ENCODE measurements at regions not wholly inside any gene's neighbourhood (a gene's known extent, or its start where the extent isn't known, plus 50 kb on each side); places are given as distances from the start of the nearest gene placed in this dataset.

DNA sequence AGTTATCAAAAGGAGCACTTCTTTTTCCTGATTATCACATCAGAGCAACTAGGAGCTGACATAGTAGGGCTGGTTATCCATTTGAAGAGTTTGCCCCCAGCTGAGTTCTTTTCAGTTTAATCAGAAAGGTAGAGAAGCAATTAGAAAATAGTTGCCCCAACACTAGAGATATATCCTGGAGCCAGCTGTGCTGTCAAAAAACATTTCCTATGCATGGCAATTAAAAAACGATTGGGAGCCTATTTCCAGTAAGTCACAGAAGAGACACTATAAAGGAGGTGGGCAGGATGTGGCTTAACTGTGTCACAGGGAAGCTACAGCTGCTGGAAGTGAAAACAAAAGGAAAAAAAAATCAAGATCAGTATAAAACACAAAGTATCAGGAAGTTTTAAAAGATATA is 155.7 kb upstream of the SLITRK1 start:
- DNase-seq, result no peak

DNA sequence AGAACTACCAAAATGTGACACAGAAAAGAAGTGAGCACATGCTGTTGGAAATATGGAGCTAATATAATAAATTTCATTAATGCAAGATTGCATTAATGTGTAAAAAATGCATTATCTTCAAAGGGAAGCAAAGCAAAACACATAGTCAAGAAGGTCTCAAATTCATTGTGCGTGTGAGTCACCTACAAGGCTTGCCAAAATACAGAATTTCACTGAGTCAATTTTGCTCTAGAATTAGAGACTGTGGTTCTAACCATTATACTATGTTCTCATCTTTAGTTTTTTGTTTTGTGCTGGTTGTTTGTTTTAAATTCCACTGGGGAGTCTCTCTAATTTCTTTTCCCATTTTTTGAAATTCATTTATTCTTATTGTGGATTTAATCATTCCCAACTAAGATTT is 149.8 kb upstream of the SLITRK1 start:
- DNase-seq, result no peak

DNA sequence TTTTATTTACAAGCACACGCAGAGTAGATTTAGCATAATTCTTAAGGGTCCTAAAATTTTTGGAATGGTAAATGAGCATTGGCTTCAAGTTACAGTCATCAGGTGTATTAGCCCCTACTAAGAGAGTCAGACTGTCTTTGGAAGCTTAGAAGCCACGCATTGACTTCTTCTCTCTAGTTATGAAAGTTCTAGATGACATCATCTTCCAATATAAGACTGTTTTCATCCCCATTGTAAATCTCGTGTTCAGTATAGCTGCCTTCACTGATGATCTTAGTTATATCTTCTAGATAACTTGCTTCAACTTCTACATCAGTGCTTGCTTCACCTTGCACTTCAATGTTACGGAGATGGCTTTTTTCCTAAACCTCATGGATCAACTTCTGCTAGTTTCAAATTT is 148.8 kb upstream of the SLITRK1 start:
- DNase-seq, result no peak

DNA sequence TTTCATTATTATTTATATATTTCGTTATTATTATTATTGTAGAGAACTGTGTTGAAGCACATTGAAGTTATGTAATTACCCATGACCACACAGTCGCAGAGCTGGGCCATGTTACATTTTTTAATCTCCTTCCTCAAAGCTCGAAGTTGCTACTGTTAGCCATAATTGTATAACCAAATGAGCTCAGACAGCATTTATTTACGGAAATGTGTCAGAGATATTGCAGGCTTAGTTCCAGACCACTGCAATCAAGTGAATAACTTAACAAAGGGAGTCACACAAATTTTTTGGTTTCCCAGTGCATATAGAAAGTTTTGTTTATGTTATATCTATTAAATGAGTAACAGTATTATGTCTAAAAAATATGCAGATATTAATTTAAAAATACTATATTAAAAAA is 147.1 kb upstream of the SLITRK1 start:
- DNase-seq, result no peak

DNA sequence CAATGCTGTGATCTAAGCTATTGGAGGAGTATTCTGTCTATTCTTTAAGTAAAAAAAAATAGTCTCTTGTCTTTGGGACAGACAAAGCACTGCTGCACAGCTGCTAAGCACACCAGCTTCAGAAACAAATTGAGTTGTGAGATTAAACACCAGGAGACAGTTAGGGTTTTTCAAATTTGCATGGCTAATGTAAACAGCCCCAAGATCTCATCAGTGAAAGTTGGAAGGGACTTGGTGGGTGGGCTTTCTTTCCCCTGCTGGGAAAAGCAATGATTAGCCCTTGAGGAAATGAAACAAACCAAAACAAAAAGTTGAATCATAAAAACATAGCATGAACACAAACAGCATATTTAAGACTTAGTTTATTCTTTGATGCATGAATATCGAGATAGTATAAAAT is 143.6 kb upstream of the SLITRK1 start:
- DNase-seq, result peak; percentile 3

DNA sequence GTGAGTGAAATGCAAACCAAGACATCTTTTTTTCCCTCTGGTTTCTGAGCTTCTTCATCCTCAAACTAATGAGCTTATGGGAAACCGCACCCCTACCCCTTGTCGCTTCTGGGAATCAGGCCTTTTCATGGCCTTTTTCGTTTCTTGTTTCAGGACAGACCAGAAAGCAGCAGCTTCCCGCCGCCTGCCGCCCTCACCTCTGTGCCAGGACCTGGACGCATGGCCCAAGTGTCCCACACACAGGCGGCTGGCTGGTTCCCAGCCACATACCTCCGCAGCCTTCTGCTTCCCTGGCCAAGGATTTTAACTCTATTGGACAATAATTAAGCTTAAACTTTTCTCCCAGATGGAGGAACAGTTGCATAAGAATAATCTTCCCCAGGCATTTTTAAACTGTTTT is 114.1 kb upstream of the SLITRK1 start:
- DNase-seq, result no peak

DNA sequence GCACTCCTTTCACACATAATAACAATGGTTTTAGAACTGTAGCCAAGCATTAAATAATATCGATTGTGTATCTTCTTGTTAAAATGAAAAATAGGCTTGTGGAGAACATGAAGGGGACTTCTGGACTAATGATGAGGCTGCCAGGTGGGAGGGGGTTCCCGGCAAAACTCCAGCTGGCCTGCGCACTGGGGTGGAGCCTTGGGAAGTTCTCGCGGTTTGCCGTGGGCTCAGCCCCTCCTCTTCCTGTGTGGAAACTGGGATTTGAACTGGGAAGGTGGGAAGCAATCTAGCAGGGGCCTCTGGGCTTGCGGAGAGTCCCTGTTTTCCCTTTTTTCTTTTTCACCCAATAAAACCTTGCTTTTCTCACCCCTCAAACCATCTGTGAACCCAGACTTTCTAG is 113.7 kb upstream of the SLITRK1 start:
- DNase-seq, result no peak

DNA sequence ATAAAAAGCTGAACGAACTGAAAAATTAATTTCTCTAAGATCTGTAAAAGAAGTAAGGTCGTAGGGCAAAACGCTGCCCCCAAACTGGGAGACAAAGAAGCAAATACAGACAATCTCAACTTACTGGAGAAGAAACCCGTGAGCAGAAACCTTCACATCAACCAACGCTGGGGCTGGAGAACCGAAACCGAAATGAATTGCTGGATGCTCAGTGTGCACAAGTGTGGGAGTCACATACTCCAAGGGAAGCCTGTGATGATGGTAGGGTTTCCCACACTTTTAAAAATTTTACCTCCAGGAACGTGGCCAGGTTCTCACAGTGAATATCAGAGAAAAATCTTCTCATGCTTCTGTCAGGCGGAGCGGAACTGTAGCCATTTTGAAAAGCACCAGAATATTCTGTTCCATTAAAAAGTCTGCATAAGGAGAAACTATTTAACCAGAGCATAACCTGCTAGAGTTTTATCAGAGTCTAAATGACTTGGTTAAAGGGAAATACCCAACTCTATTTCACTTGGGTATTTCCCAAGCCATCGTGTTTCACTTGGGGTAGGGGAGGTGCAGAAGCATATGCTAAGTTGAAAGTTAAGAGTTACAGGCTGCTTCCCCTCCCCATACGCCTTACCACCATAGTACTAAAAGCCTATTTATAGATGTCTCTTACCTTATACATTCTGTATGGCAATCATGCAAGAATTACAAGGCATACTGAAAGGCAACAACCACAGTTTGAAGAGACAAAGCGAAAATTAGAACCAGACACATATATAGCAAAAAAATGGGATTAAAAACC is 110.5 kb upstream of the SLITRK1 start:
- no peak for DNase-seq

DNA sequence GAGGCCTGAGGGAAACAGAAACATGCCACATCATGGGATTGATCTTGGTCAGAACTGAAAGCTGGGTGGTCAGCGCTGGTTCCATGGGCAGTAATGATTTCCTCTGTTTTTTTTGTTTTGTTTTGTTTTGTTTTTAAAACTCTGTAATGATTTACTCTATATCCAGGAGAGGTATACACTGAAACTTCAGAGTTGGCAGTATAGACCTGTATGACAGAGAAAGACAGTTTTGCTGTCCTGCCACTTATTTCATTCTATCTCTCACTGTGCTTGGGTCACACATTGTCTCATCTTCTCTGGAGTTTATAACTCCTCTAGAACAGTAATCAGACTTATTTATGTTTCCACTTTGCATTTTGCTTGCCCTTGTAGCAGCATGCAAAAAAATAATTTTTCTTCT is 105.1 kb upstream of the SLITRK1 start:
- no peak for DNase-seq

DNA sequence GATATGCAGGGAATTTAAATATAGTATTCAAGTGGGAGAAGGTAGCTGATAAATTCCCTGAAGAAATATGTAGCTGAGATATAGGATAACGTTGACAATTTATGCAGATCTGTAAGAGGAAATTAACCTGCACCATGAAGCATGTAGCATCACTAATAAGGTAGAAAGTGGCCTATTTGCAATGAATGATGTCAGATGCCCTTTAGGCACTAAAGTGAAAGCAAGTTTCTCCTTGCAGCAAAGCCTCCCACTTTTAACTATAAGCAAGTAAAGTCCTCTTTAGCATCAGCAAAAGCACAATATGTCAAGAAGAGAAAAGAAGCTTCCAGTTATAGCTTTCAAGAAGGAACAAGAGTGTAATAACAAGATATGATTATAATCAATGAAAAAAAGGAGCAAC is 102.5 kb upstream of the SLITRK1 start:
- DNase-seq, result no peak

DNA sequence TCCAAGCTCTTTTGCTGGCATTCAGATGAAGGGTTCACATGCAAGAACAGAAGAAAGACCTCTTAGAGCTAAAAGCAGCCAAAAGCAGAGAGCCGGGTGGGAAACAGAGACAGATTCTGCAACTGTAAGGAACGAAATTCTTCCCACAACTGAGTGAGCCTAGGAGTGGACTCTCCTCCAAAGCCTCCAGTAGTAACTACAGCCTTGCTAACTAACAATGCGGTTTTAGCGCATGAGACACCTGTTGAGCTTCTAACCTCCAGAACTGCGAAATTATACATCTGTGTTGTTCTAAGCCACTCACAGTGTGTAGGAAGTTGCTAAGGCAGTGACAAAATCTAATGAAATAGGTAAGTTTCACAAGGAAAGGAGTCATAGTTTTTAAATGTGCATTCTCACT is 98.1 kb upstream of the SLITRK1 start:
- DNase-seq, result no peak

DNA sequence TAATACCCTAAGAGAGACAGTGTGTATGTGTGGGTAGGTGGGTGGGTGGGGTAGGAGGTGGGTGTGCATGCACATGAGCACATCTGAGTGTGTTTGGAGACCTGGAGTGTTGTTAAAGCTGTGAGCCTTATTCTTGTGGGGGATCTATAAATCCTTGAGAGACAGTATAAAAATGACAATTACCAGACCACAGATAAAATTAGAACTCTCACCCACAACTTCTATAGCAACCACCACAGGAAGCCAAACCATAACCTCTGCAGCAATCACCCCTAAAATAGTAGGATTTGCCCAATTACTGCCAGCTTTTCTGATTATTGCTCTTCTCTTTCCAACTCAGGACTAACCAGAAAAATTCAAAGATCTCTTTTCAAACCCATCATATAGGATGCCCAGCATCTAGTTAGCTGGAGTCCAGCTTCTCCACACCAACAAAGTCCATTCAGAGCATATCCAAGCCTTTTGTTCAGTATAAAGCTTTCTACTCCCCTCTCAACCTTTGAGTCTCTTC is 93.4 kb upstream of the SLITRK1 start:
- no peak for DNase-seq

DNA sequence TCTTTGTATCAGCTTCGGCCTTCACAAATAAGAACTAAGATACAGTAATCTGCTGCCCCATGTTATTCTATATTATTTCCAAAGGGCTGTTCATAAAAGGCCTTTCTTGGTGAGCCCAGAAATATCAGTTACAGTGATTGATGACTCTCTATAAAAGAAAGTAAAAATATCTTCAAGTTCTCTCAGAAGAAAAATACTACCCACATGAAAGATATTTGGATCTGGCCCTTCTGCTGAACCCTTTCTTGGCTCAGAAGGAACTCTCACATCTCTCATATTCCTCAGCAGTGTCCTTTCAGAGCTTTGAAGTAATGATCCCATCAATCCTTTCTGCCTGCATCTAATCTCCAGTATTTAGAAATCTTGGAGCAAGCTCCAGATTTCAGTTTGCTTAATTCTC is 76.3 kb upstream of the SLITRK1 start:
- no peak for DNase-seq

DNA sequence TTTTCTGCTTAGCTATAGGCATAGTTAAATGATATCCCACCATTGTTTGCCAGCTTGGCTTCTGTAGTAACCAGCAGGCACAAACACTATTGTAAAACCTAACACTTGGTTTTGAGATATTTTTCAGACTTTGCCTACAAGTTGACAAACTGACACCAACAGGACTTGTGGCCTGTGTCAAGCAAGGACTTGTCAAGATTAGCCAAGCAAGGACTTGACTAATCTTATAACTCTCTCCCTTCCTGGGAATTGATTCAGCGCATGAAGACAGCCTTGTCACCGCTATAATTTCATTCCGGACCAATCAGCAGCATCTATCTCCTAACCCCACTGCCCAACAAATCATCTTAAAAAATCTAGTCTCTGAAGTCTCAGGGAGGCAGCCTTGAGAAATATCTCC is 72.7 kb upstream of the SLITRK1 start:
- no peak for DNase-seq

DNA sequence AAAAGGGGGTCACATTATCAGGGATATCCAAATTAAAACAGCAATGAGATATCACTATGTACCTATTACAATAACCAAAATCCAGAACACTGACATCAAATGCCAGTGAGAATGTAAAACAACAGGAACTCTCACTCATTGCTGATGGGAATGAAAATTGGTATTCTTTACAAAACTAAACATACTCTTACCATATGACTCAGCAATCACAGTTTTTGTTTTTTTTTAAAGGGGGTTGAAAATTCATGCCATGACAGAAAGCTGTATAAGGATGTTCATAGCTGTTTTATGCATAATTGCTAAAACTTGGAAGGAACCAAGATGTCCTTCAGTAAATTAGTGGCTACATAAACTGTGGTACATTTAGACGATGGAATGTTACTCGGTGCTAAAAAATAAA is 71.6 kb upstream of the SLITRK1 start:
- no peak for DNase-seq

DNA sequence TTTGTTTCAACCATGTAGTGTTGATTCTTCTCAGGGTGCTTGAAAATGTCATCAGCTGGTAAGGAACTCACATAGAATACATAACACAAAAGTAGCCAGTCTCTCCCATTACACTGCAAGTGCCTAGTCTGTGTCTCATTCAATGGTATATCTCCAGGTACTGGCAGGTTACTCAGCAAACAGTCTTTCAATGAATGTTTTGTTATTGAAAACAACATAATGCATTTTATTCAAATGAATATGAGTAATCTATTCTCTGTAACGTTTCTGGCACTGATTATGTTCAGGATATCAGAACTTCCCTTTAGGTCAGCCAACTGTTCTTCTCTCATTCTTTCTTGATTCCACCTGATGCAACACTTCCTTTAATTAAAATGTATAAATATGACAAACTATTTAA is 68.0 kb upstream of the SLITRK1 start:
- DNase-seq, result no peak

DNA sequence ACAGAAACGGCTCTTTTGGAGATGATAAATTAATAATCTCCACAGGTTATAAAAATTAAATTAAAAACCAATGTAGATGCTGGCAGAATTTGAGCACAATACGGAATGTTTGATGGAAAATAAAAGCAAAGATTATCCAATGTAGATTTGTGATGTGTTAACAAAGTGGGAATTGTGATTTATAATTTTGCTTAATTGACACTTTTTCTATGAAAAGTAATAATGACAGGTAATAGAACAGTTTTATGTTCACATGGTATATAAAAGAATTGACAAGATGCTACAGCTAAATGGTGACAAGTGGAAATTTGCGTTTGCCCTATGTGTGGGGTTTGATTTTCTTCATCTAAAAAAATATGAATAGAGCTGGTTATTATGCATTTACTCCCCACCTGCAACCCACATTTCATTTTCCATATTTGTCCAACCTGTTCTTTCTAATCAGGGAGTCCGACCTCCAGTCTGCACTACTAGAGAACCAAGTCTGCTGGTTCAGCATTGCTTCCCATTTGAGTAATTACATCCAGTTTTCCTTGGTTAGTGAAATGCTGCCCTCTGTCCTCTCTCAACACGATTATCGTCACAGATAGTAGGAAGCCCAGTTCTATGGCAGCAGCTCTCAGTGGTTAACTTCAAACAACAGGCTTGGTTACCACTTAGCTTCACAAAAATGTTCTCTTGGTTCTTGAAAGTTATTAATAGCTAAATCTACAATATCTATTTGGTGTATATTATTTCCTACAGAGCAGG is 61.4 kb upstream of the SLITRK1 start:
- no peak for DNase-seq

DNA sequence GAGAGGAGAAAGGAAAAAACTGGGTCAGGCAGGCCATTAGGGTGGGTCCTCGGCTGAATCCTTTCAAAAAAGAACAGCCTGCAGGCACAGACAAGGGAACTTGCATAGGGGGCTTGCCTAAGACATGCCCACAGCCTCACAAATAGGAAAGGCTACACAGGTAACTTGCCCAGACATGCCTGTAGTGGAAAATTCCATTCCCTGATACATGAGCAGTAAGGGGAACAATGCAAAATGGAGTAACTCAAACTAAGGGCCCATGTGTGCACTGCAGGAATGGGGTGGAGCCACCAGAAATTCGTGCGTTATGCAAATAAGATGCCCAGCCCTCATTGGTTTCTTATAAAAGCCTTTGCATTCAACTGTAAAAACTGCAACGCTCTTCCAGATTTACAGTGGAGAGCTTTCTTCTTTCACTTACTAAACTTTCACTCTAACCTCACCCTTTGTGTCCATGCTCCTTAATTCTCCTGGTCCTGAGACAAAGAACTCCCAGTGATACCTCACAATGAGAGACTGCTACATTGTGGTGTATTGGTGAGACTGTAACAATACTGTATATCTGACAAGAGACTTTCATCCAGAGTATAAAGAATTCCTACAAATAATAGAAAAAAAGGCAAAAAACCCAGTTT is 59.5 kb upstream of the SLITRK1 start:
- DNase-seq, result no peak

DNA sequence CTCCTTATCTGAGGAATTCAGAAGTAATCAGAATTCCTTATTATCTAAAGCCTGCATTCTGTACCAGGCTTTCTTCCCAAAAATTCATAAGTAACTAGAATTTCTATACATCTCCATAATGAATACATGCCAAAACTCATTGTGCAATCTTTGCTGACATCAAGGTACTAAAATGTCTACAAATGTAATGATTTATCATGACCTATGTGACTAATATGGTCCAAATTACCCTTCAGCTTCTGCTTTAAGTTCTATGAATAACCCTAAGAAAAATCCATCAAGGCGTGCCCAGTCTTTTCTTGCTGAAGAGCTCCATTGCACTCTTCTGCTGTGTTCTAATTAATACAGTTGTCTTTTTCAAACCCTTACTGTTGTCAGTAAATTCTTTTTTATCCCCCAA is 58.5 kb upstream of the SLITRK1 start:
- no peak for DNase-seq

DNA sequence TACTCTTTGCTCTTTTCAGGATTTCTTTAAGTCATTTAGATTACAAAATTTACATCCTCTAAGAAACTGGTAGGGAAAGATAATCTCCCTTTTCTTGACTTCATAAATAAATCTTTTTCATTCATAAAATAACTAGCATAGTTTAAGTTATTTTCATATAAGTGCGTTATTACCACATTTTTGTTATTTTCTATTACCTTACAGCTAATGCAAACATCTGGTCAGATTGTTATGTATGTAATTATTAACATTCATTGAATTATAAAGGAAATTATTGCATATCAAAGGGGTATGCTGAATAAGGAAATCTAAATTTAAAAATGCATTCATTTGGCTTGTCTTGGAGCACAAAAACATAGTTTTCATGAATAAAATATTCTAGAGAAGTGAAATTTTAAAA is 55.3 kb upstream of the SLITRK1 start:
- no peak for DNase-seq

DNA sequence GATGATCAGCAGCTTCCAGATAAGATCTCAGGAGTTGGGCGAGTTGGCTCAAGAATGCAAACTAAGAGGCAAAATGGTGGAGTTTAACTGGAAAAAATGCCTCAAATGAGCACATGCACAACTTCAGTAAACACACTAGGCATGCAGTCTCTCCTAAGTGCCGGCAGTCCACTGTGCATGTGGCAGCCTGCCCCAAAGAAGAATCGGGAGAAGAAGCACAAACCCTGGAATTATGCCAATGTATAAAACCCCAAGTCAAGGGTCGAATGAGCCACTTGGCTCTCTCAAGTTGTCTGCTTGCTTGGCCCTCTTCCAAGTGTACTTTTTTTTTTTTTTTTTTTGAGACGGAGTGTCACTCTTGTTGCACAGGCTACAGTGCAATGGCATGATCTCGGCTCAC is 53.3 kb upstream of the SLITRK1 start:
- DNase-seq, result no peak

Measured in tongue (tissue), 1 donor.